AG09319 (cell line): ENCODE measurements at regions not wholly inside any gene's neighbourhood (a gene's known extent, or its start where the extent isn't known, plus 50 kb on each side); places are given as distances from the start of the nearest gene placed in this dataset.
"Not testable (repeated sequence)": the region's sequence is repeated elsewhere in the genome, so short reads cannot be mapped to it uniquely, and the experiment has no call there.

Experiments used
- DNase-seq: peaks from one replicate; pipeline ENCODE4 v3.0.0-alpha.2; 2010; ENCODE audit warnings: low read depth; ENCODE audit errors: extremely low read depth
- TF ChIP-seq, protein P1 (sequence below): IDR thresholded peaks from 2 replicates; pipeline ENCODE4 v1.5.1; 2011; ENCODE audit warnings: low read depth, mild to moderate bottlenecking, inconsistent platforms, low read length, moderate library complexity

DNA sequence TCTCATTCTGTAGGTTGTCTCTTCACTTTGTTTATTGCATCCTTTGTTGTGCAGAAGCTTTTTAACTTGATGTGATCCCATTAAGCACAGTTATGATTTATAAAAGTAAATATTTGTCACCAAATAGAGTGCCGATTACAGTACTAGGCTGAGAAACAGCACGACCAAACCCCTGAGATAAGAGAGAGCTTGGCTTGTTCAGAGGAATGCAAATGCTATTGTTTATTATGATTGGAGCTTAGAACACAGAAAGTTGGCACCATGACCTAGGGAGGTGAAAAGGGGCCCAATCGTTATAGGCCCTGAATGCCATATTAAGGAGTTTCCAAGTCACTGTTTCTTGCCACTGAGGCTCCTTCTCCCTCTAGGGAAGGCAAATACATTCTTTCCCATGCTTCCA, 214.9 kb downstream of the KITLG start:
- TF ChIP-seq, protein P1, sequence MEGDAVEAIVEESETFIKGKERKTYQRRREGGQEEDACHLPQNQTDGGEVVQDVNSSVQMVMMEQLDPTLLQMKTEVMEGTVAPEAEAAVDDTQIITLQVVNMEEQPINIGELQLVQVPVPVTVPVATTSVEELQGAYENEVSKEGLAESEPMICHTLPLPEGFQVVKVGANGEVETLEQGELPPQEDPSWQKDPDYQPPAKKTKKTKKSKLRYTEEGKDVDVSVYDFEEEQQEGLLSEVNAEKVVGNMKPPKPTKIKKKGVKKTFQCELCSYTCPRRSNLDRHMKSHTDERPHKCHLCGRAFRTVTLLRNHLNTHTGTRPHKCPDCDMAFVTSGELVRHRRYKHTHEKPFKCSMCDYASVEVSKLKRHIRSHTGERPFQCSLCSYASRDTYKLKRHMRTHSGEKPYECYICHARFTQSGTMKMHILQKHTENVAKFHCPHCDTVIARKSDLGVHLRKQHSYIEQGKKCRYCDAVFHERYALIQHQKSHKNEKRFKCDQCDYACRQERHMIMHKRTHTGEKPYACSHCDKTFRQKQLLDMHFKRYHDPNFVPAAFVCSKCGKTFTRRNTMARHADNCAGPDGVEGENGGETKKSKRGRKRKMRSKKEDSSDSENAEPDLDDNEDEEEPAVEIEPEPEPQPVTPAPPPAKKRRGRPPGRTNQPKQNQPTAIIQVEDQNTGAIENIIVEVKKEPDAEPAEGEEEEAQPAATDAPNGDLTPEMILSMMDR = no peak
- no peak for DNase-seq

DNA sequence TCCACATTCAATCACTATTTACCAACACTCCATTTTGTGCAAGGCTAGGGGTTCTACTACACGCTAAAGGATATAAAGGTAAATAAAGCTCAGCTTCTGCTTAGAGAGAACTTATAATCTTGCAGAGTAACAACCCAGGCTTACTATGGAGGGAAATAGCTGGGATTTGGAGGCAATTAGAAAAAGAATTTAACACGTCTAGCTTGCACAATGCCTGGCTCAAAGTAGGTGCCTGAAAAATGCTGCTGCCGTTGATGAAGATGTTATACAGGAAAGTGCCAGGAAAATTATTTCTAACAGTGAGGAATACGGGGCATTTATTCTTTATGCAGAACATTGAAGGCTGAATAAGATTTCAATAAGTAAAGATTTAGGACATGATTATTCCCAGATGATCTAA, 214.2 kb downstream of the KITLG start:
- TF ChIP-seq, protein P1 = no peak
- no peak for DNase-seq

DNA sequence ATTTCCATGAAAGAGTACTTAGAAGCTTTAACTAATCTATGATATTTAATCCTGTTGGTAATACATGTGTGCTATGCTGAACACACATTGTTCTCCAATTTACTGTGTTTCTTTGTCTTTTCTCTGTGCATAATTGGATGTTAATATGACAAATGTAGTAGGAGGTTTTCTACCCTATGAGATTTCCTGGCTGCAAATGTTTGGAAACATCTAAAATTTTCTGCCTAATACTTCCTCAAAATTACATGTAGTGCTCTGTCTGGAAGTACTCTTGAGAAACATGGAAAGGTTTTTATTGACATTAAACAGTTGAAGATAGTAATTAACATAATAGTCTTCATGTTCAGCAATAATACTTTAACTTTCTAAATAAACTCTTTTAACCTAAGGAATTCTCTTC, 213.0 kb downstream of the KITLG start:
- no peak for DNase-seq
- TF ChIP-seq, protein P1 = no peak

DNA sequence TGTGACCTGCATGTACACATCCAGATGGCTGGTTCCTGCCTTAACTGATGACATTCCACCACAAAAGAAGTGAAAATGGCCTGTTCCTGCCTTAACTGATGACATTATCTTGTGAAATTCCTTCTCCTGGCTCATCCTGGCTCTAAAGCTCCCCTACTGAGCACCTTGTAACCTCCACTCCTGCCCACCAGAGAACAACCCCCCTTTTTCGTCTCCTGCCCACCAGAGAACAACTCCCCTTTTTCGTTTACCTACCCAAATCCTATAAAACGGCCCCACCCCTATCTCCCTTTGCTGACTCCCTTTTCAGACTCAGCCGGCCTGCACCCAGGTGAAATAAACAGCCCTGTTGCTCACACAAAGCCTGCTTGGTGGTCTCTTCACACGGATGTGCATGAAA, 212.2 kb downstream of the KITLG start:
- not testable (repeated sequence) for DNase-seq

DNA sequence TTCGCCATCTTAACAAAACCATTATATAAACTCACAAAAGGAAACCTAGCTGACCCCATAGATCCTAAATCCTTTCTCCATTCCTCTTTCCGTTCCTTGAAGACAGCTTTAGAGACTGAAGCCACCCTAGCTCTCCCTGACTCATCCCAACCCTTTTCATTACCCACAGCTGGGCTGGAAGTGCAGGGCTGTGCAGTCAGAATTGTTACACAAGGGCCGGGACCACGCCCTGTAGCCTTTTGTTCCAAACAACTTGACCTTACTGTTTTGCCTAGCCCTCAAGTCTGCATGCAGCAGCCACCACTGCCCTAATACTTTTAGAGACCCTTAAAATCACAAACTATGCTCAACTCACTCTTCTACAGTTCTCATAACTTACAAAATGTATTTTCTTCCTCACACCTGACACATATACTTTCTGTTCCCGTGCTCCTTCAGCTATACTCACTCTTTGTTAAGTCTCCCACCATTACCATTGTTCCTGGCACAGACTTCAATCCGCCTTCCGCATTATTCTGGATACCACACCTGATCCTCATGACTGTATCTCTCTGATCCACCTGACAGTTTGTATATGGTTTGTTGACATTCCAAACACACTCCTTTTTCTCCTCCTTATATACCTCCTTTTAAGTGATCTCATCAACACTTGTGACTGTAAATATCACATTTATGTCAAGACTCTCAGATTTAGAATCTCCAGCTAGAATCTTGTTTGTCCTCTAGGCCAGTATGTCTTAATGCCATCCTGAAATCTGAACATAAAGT, 208.7 kb downstream of the KITLG start:
- DNase-seq = no peak
- TF ChIP-seq, protein P1 = no peak

DNA sequence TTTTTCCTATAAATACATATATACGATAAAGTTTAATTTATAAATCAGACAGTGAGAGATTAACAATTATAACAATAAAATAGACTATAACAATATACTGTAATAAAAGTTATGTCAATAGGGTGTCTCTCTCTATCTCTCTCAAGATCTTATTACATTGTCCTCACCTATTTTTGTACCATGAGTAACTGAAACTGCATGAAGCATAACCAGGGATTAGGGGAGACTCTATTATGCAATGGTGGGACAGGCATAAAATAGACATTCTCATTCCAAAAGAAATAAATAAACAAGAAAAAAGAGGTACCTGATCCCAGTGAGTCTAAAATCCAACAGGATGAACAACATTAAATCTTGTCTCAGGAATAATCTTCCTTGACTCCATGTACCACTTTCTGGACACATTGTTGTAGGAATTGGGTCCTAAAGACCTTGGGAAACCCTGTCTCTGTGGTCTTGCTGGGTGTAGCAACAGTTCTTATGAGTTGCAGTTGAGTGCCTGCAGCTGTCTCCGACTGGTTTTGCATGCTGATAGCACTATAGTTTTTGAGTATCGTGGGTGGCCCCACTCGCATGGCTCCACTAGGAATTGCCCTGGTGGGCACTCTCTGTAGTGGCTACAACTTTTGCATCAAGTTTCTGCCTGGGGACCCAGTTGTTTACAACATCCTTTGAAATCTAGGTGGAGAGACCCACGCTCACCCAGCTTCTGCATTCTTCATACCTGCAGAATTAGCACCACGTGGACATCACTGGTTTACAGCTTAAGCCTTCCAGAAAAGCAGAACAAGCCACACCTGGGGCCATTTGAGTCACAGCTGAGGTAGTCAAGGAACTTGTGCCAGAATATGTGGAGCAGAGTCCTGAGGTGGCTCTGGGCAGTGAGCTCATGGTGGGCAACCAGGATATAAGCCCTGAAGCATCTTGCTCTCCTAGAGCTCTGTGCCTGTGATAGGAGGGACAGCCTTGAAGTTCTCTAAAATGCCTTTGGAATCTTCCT, 204.7 kb downstream of the KITLG start:
- TF ChIP-seq, protein P1 = no peak
- DNase-seq = no peak

DNA sequence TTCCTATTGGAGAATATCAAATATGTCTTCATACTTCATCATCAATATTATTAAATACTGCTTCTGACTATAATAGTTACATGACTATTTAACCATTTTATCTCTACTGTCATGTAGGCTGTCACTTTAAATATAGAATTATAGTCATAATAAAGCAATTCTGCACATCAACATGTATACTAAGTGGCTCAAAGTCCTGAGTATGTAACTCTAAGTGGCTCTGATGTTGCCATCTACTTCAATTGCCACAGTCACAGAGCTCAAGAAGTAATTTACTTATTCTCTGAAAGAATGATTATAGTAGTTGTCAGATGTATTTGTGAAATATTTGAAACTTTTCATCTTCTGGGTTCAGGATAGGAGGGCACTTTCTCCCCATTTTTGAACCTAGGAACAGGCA, 202.3 kb downstream of the KITLG start:
- no peak for DNase-seq
- TF ChIP-seq, protein P1 = no peak
